Neutrophil (primary cell): ENCODE measurements at regions not wholly inside any gene's neighbourhood (a gene's known extent, or its start where the extent isn't known, plus 50 kb on each side); places are given as distances from the start of the nearest gene placed in this dataset.

ENCODE experiments used
- H3K27ac ChIP-seq: fragments of 200-600 bp; sonication (generic); 2 replicates; pipeline ENCODE4 v1.5.1; 2016; ENCODE audit warnings: mild to moderate bottlenecking, moderate library complexity
- H3K27me3 ChIP-seq: fragments of 200-600 bp; sonication (generic); 2 replicates; pipeline ENCODE4 v1.6.0; 2016; ENCODE audit warnings: mild to moderate bottlenecking
- H3K36me3 ChIP-seq: fragments of 200-600 bp; sonication (generic); 2 replicates; pipeline ENCODE4 v1.5.1; 2017
- H3K4me1 ChIP-seq, 2 experiments: fragments of 200-600 bp in 1 of 2; sonication (generic) in 1 of 2; 1 replicate in 1 of 2; 2 replicates in 1 of 2; pipeline versions ENCODE4 v1.5.1 to v1.6.1; 2013 to 2016; ENCODE audit warnings: low read depth in 1 of 2, low read length in 1 of 2, mild to moderate bottlenecking in 1 of 2, moderate library complexity in 1 of 2; ENCODE audit not compliant: control insufficient read depth in 1 of 2, insufficient read depth in 1 of 2
- H3K4me3 ChIP-seq, 2 experiments: fragments of 200-600 bp in 1 of 2; sonication (generic) in 1 of 2; 1 replicate in 1 of 2; 2 replicates in 1 of 2; pipeline ENCODE4 v1.5.1; 2013 to 2016; ENCODE audit warnings: low read depth in 1 of 2, low read length in 1 of 2, mild to moderate bottlenecking in 1 of 2, moderate library complexity in 1 of 2
- H3K9me3 ChIP-seq: fragments of 200-600 bp; sonication (generic); 2 replicates; pipeline ENCODE4 v1.5.1; 2016
- CTCF ChIP-seq: fragments of 200-600 bp; sonication (generic); IDR thresholded peaks from 2 replicates; pipeline ENCODE4 v1.5.1; 2016; ENCODE audit warnings: antibody characterized with exemption

DNA sequence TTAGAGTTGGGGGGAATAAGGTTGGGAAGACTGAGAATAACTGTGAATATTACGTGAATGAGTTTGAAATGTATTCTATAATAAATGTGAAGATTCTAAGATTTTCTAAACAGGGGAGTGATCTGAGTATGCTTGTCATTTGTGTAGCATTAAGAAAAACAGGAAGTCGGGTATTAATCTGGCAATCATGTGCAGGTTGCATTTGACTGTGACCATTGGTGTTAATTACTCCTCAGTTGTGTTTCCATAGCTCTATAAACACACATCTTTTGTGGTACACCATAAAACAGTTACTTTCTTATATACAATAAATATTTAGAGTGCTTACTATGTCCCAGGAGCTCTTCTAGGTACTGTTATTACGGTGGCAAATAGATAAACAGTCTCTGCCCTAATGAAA, 434.4 kb upstream of the PDE3A start:
- H3K4me3 ChIP-seq, result no peak overlapping the region
- H3K36me3 ChIP-seq, result no peaks in the 10 kb centered on the region
- H3K9me3 ChIP-seq, result no peaks in the 10 kb centered on the region
- no peak overlapping the region for H3K27ac ChIP-seq
- H3K4me1 ChIP-seq, result no peaks in the 10 kb centered on the region
- no peaks in the 10 kb centered on the region for H3K27me3 ChIP-seq
- TF ChIP-seq CTCF, result no peak

GRCh38 chr12:19937161-19937560, 431.2 kb upstream of the PDE3A start:
- no peak overlapping the region for H3K4me3 ChIP-seq
- no peak for TF ChIP-seq CTCF
- no peak overlapping the region for H3K27ac ChIP-seq
- no peaks in the 10 kb centered on the region for H3K4me1 ChIP-seq
- no peaks in the 10 kb centered on the region for H3K27me3 ChIP-seq
- no peaks in the 10 kb centered on the region for H3K36me3 ChIP-seq
- H3K9me3 ChIP-seq, result no peaks in the 10 kb centered on the region

- no peaks in the 10 kb centered on the region for H3K4me1 ChIP-seq
- H3K27ac ChIP-seq, result no peak overlapping the region
- H3K27me3 ChIP-seq, result no peaks in the 10 kb centered on the region
- no peak for TF ChIP-seq CTCF
- no peaks in the 10 kb centered on the region for H3K36me3 ChIP-seq
- no peaks in the 10 kb centered on the region for H3K9me3 ChIP-seq
- no peak overlapping the region for H3K4me3 ChIP-seq
These were observed 430.3 kb upstream of the PDE3A start for GRCh38 chr12:19938031-19938430.

DNA sequence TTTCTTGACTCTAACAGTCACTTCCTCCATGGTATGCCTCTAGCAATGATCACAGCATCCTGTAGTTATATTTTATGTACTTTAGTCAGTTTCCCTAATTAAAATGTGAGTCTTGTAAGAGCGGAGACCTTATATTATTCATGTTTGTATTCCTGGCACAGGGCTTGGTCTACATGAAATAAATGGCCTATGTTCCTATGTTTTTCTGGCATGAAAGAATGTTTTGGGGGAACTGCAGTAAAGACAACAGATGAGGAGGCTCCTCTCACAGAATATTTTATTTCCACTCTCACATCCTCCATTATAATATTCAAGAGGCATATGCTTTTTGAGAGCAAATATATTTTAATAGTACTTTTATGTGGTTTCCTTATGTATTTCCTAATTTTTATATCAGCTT, 429.8 kb upstream of the PDE3A start:
- Histone ChIP-seq H3K9me3 (no peaks in the 10 kb centered on the region), H3K4me3 (no peak overlapping the region), H3K27me3 (no peaks in the 10 kb centered on the region), H3K36me3 (no peaks in the 10 kb centered on the region), H3K4me1 (no peaks in the 10 kb centered on the region), H3K27ac (no peak overlapping the region)
- TF ChIP-seq CTCF, result no peak

- Histone ChIP-seq H3K4me3 (no peak overlapping the region), H3K4me1 (no peaks in the 10 kb centered on the region), H3K27me3 (no peaks in the 10 kb centered on the region), H3K9me3 (no peaks in the 10 kb centered on the region), H3K36me3 (no peaks in the 10 kb centered on the region), H3K27ac (no peak overlapping the region)
- no peak for TF ChIP-seq CTCF
These were observed 428.1 kb upstream of the PDE3A start for GRCh38 chr12:19940267-19940666.

DNA sequence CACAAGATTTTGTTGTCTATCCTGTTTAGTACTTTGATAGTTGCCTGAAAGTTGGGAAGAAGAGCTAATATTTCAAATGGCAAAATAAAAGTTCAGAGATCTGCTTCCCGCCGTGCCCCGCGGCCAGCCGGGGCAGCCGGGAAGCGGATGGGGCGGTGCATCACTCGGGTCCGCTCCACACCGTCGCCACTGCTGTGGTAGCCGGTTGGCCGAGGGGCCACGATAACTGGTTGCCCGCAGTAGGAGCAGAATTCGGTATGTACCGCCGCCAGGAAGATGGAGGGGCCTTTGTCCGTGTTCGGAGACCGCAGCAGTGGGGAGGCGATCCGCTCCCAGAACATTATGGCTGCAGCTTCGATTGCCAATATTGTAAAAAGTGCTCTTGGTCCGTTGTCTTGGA, 427.2 kb upstream of the PDE3A start:
- Histone ChIP-seq H3K4me1 (no peaks in the 10 kb centered on the region), H3K27ac (no peak overlapping the region), H3K9me3 (no peaks in the 10 kb centered on the region), H3K27me3 (no peaks in the 10 kb centered on the region), H3K36me3 (no peaks in the 10 kb centered on the region), H3K4me3 (no peak overlapping the region)
- no peak for TF ChIP-seq CTCF
